Esophagus mucosa (tissue), 1 donor: ENCODE measurements at regions not wholly inside any gene's neighbourhood (a gene's known extent, or its start where the extent isn't known, plus 50 kb on each side); places are given as distances from the start of the nearest gene placed in this dataset.

ENCODE experiments used
- ATAC-seq: fragments of 200-7000 bp; cut with Tn5 transposase; one replicate; pipeline ENCODE4 v1.9.1; 2020
- donor health status: DM: yes; HTN: yes; CAD: no.

DNA sequence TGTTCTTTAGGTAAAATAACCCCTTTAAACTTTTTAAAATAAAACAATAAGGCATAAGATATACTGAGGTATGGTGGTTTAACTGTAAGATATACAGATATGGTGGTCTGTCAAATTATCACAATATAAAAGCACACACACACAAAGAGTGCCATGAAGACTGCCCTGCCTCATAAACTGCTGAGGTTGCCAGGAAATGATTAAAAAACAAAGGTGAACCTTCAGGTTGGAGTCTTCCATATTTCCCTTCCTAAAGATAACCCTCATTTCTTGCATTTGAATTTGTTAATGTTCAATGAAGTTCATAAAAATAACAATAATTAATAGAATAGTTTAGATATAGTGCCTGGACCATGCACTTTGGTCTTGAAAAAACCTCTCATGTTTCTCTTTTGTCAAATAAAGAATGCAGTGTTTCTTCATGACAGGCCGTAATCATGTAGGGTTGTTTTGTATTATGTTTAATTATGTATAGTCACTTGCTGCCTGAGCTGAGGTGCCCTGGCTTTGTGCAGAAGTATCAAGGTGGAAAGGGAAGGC is 123.6 kb upstream of the B3GALT2 start:
- no peak for ATAC-seq

DNA sequence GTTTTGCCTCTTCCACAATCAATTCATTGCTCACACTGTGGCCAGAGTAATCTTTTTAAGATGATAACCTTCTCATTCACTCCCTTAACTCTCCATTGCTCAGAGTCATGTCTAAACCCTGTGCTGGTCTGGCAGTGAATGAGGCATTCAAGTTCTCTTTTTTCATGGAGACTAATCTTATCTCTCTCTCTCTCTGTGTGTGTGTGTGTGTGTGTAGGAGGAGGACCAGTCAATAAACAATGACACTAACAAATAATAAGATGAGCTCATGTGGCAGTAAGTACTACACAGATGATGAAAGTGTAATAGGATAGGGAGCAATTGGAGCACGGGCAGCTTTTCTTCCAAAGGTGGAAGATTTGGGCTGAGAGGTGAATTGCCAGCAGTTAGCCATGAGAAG is 122.0 kb upstream of the B3GALT2 start:
- no peak for ATAC-seq

DNA sequence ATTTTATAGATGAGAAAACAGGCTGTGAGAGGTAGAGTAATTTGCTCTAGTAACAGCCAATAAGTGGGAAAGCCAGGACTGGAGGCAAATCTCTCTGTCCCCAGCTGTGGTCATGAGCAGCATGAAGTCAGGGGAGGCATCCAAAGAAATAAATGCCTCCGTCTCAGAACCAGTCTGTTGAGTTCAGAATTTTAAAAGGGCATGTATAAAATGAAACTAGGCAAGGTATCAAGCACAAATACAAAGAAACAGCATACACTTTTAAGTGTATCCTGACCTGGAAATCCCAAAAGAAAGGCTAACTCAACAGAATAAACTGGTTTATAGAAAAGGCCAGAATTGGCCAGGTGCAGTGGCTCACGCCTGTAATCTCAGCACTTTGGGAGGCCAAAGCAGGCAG is 120.0 kb upstream of the B3GALT2 start:
- no peak for ATAC-seq
